ENCODE measurements at regions not wholly inside any gene's neighbourhood (a gene's known extent, or its start where the extent isn't known, plus 50 kb on each side); places are given as distances from the start of the nearest gene placed in this dataset.

DNA sequence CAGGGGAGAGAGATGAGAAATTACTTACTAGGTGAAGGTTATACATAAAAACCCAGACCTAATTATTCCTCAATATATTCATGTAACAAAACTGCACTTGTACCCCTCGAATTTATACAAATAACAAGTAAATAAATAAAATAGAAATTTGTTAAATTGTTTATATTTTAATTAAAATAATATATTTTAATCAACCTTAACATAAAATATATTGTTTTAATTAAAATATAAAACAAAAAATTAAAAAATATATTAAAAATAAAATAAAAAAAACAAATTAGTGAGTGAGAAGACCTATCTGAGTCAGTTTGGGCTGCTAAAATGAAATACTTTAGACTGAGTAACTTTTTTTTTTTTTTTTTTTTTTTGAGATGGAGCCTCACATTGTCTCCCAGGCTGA, 87.4 kb upstream of the PCDH7 start:
- no peaks in the 10 kb centered on the region for H3K27me3 ChIP-seq (replicated peaks in 1 of 4; ENCODE audit: control extremely low read depth in 1 of 4, control insufficient read depth in 3 of 4, insufficient read depth in 4 of 4, low read length in 3 of 4)
- intact Hi-C loops (cut with micrococcal nuclease), result no loop called here

GRCh38 chr4:30641345-30641744, 78.8 kb upstream of the PCDH7 start:
- H3K79me2 ChIP-seq (ENCODE audit: control insufficient read depth, insufficient read depth, low read length), result no peaks in the 10 kb centered on the region
- Mint-ChIP-seq H3K9me3 (ENCODE audit: insufficient read depth) (peaks cover 4% of the 10 kb centered on the region), H3K4me1 (no peaks in the 10 kb centered on the region), H3K27me3 (no peaks in the 10 kb centered on the region), H3K27ac (no peak overlapping the region), H3K4me3 (no peak overlapping the region)
- ATAC-seq (ENCODE audit: low read depth), result no peak
- no peak overlapping the region for H3K4me3 ChIP-seq (ENCODE audit: control extremely low read depth in 1 of 5, extremely low read depth in 1 of 5, insufficient read depth in 1 of 5, low read depth in 2 of 5, low read length in 4 of 5)
- no peaks in the 10 kb centered on the region for H3K27me3 ChIP-seq (replicated peaks in 1 of 4; ENCODE audit: control extremely low read depth in 1 of 4, control insufficient read depth in 3 of 4, insufficient read depth in 4 of 4, low read length in 3 of 4)
- DNase-seq, result no peak
- CTCF ChIA-PET, result no interaction called here
- no peak for TF ChIP-seq EZH2 (IDR thresholded peaks at IDR 0.05; ENCODE audit: borderline replicate concordance, insufficient read depth, low read depth, low read length, poor library complexity, severe bottlenecking)
- TF ChIP-seq CTCF (IDR thresholded peaks at IDR 0.05), result no peak
- H2AFZ ChIP-seq (ENCODE audit: insufficient read depth, low read depth, low read length, poor library complexity, severe bottlenecking), result no peak overlapping the region
- POLR2A ChIA-PET, result no interaction called here
- no peak overlapping the region for H3K27ac ChIP-seq (ENCODE audit: low read length in 2 of 2)
- no peak overlapping the region for H3K9ac ChIP-seq (ENCODE audit: low read length)
- H3K9me3 ChIP-seq (ENCODE audit: control extremely low read depth in 1 of 3, control insufficient read depth in 2 of 3, insufficient read depth in 1 of 3, low read length in 2 of 3), result peaks cover 0 to 1% (median 0%) of the 10 kb centered on the region in 3 donors
- no peaks in the 10 kb centered on the region for H3K36me3 ChIP-seq (replicated peaks in 1 of 2; ENCODE audit: control extremely low read depth in 1 of 2, control insufficient read depth in 1 of 2, extremely low read depth in 1 of 2, insufficient read depth in 2 of 2, low read length in 1 of 2)
- H3K4me1 ChIP-seq (ENCODE audit: control insufficient read depth in 2 of 2, insufficient read depth in 2 of 2, low read length in 2 of 2), result no peaks in the 10 kb centered on the region
- no peaks in the 10 kb centered on the region for H4K20me1 ChIP-seq (ENCODE audit: control insufficient read depth, insufficient read depth, low read length, poor library complexity, severe bottlenecking)
- H3K4me2 ChIP-seq (replicated peaks; ENCODE audit: low read depth, low read length, poor library complexity, severe bottlenecking), result no peak overlapping the region
- intact Hi-C loops (cut with micrococcal nuclease), result no loop called here
- 100% methylated on average over 1 of the region's 1 CpG for WGBS (ENCODE audit: insufficient coverage)

More for the DNA sequence above, 87.4 kb upstream of the PCDH7 start:
- Histone ChIP-seq H3K79me2 (ENCODE audit: control insufficient read depth, insufficient read depth, low read length) (no peaks in the 10 kb centered on the region), H3K36me3 (replicated peaks in 1 of 2; ENCODE audit: control extremely low read depth in 1 of 2, control insufficient read depth in 1 of 2, extremely low read depth in 1 of 2, insufficient read depth in 2 of 2, low read length in 1 of 2) (no peaks in the 10 kb centered on the region), H3K27ac (ENCODE audit: low read length in 2 of 2) (no peak overlapping the region), H4K20me1 (ENCODE audit: control insufficient read depth, insufficient read depth, low read length, poor library complexity, severe bottlenecking) (no peaks in the 10 kb centered on the region), H3K4me1 (ENCODE audit: control insufficient read depth in 2 of 2, insufficient read depth in 2 of 2, low read length in 2 of 2) (no peaks in the 10 kb centered on the region), H2AFZ (ENCODE audit: insufficient read depth, low read depth, low read length, poor library complexity, severe bottlenecking) (no peak overlapping the region), H3K4me3 (ENCODE audit: control extremely low read depth in 1 of 5, extremely low read depth in 1 of 5, insufficient read depth in 1 of 5, low read depth in 2 of 5, low read length in 4 of 5) (no peak overlapping the region), H3K9ac (ENCODE audit: low read length) (no peak overlapping the region), H3K4me2 (replicated peaks; ENCODE audit: low read depth, low read length, poor library complexity, severe bottlenecking) (no peak overlapping the region), H3K9me3 (ENCODE audit: control extremely low read depth in 1 of 3, control insufficient read depth in 2 of 3, insufficient read depth in 1 of 3, low read length in 2 of 3) (peaks cover 0 to 8% (median 0%) of the 10 kb centered on the region in 3 donors)
- CTCF ChIA-PET, result no interaction called here
- DNase-seq (no peak), ATAC-seq (ENCODE audit: low read depth) (no peak)
- no CpG with 5 or more reads among the region's 1 CpG for WGBS (ENCODE audit: insufficient coverage)
- H3K4me3 Mint-ChIP-seq, result no peak overlapping the region
- H3K4me1 Mint-ChIP-seq, result no peaks in the 10 kb centered on the region
- peaks cover 6% of the 10 kb centered on the region for H3K9me3 Mint-ChIP-seq (ENCODE audit: insufficient read depth)
- no peaks in the 10 kb centered on the region for H3K27me3 Mint-ChIP-seq
- TF ChIP-seq CTCF (IDR thresholded peaks at IDR 0.05) (no peak), EZH2 (IDR thresholded peaks at IDR 0.05; ENCODE audit: borderline replicate concordance, insufficient read depth, low read depth, low read length, poor library complexity, severe bottlenecking) (no peak)
- POLR2A ChIA-PET, result no interaction called here
- H3K27ac Mint-ChIP-seq, result no peak overlapping the region

Measured in B cell (primary cell).